SJSA1 (cell line): ENCODE measurements at regions not wholly inside any gene's neighbourhood (a gene's known extent, or its start where the extent isn't known, plus 50 kb on each side); places are given as distances from the start of the nearest gene placed in this dataset.
A peak's percentile ranks its signal among the peaks of the same experiment; 100 is the strongest.
"Not testable (repeated sequence)": the region's sequence is repeated elsewhere in the genome, so short reads cannot be mapped to it uniquely, and the experiment has no call there.

Experiments
- DNase-seq, 2 experiments: peaks; one replicate each; pipeline ENCODE4 v3.0.0-alpha.2; 2015 to 2020; ENCODE audit warnings: low spot score in 2 of 2, low read depth in 1 of 2
- H3K27ac ChIP-seq: fragments of 250-450 bp; sonication (Bioruptor Pico); 2 replicates; pipeline ENCODE4 v1.5.1; 2020; ENCODE audit warnings: mild to moderate bottlenecking, moderate library complexity
- H3K27me3 ChIP-seq: fragments of 250-450 bp; sonication (Bioruptor Pico); replicated peaks from 2 replicates; pipeline ENCODE4 v1.5.1; 2020; ENCODE audit warnings: mild to moderate bottlenecking, moderate library complexity
- H3K36me3 ChIP-seq: fragments of 250-450 bp; sonication (Bioruptor Pico); 2 replicates; pipeline ENCODE4 v1.5.1; 2020; ENCODE audit warnings: mild to moderate bottlenecking
- H3K4me1 ChIP-seq: fragments of 250-450 bp; sonication (Bioruptor Pico); replicated peaks from 2 replicates; pipeline ENCODE4 v1.6.1; 2021; ENCODE audit warnings: mild to moderate bottlenecking
- H3K4me3 ChIP-seq: fragments of 250-450 bp; sonication (Bioruptor Pico); 2 replicates; pipeline ENCODE4 v1.5.1; 2020; ENCODE audit warnings: mild to moderate bottlenecking
- H3K9me3 ChIP-seq: fragments of 250-450 bp; sonication (Bioruptor Pico); replicated peaks from 2 replicates; pipeline ENCODE4 v1.5.1; 2020; ENCODE audit warnings: mild to moderate bottlenecking

- Histone ChIP-seq H3K9me3 (no peaks in the 10 kb centered on the region), H3K4me3 (no peak overlapping the region), H3K27me3 (no peaks in the 10 kb centered on the region), H3K27ac (peak overlapping the region; percentile 43), H3K36me3 (no peaks in the 10 kb centered on the region), H3K4me1 (peaks cover 31% of the 10 kb centered on the region)
- DNase-seq: peak in 1 of 2 experiments; percentile 45
Observed at GRCh38 chr2:150076281-150076680, 411.2 kb downstream of the RND3 start.

GRCh38 chr2:150075831-150076230 is 411.6 kb downstream of the RND3 start:
- Histone ChIP-seq H3K27me3 (no peaks in the 10 kb centered on the region), H3K9me3 (no peaks in the 10 kb centered on the region), H3K4me3 (no peak overlapping the region), H3K27ac (peak overlapping the region; percentile 43), H3K4me1 (peaks cover 31% of the 10 kb centered on the region), H3K36me3 (no peaks in the 10 kb centered on the region)
- no peak for DNase-seq

GRCh38 chr2:150066490-150066889 is 421.0 kb downstream of the RND3 start:
- Histone ChIP-seq H3K27ac (no peak overlapping the region), H3K9me3 (no peaks in the 10 kb centered on the region), H3K4me3 (no peak overlapping the region), H3K4me1 (peaks cover 14% of the 10 kb centered on the region), H3K36me3 (no peaks in the 10 kb centered on the region), H3K27me3 (no peaks in the 10 kb centered on the region)
- no peak for DNase-seq

- no peak overlapping the region for H3K4me3 ChIP-seq
- no peaks in the 10 kb centered on the region for H3K27me3 ChIP-seq
- no peaks in the 10 kb centered on the region for H3K36me3 ChIP-seq
- H3K27ac ChIP-seq: peak overlapping the region; percentile 33; the same call in 1 of the 2 replicates
- H3K9me3 ChIP-seq: no peaks in the 10 kb centered on the region
- H3K4me1 ChIP-seq: peaks cover 14% of the 10 kb centered on the region
- DNase-seq: no peak
Observed at GRCh38 chr2:150063931-150064548, 423.4 kb downstream of the RND3 start.

- no peaks in the 10 kb centered on the region for H3K9me3 ChIP-seq
- no peaks in the 10 kb centered on the region for H3K36me3 ChIP-seq
- H3K27ac ChIP-seq: peak overlapping the region; percentile 33; the same call in 1 of the 2 replicates
- H3K4me1 ChIP-seq: peaks cover 14% of the 10 kb centered on the region
- DNase-seq: peak in 1 of 2 experiments; percentile 60
- no peak overlapping the region for H3K4me3 ChIP-seq
- no peaks in the 10 kb centered on the region for H3K27me3 ChIP-seq
Observed at GRCh38 chr2:150063432-150063889, 424.0 kb downstream of the RND3 start.

GRCh38 chr2:150062416-150062815 is 425.1 kb downstream of the RND3 start:
- no peaks in the 10 kb centered on the region for H3K27me3 ChIP-seq
- peak in 1 of 2 experiments; percentile 14 for DNase-seq
- no peaks in the 10 kb centered on the region for H3K9me3 ChIP-seq
- H3K36me3 ChIP-seq: no peaks in the 10 kb centered on the region
- no peak overlapping the region for H3K4me3 ChIP-seq
- H3K27ac ChIP-seq: no peak overlapping the region
- peaks cover 14% of the 10 kb centered on the region for H3K4me1 ChIP-seq

GRCh38 chr2:150060341-150060740 is 427.1 kb downstream of the RND3 start:
- Histone ChIP-seq H3K27ac (no peak overlapping the region), H3K27me3 (no peaks in the 10 kb centered on the region), H3K4me3 (no peak overlapping the region), H3K36me3 (no peaks in the 10 kb centered on the region), H3K9me3 (no peaks in the 10 kb centered on the region), H3K4me1 (peaks cover 14% of the 10 kb centered on the region)
- DNase-seq: no peak

GRCh38 chr2:150059676-150060075 is 427.8 kb downstream of the RND3 start:
- not testable (repeated sequence) for H3K36me3 ChIP-seq, H3K4me3 ChIP-seq, H3K9me3 ChIP-seq, H3K27ac ChIP-seq, DNase-seq, H3K27me3 ChIP-seq
- peaks cover 14% of the 10 kb centered on the region for H3K4me1 ChIP-seq

GRCh38 chr2:150052457-150052856 is 435.0 kb downstream of the RND3 start:
- Histone ChIP-seq H3K9me3 (no peaks in the 10 kb centered on the region), H3K27me3 (no peaks in the 10 kb centered on the region), H3K4me3 (no peak overlapping the region), H3K4me1 (no peaks in the 10 kb centered on the region), H3K27ac (no peak overlapping the region), H3K36me3 (no peaks in the 10 kb centered on the region)
- no peak for DNase-seq

GRCh38 chr2:150051004-150051403 is 436.5 kb downstream of the RND3 start:
- DNase-seq: no peak

GRCh38 chr2:150050036-150050435 is 437.4 kb downstream of the RND3 start:
- no peak for DNase-seq
- H3K27me3 ChIP-seq: no peaks in the 10 kb centered on the region
- H3K4me3 ChIP-seq: no peak overlapping the region
- no peaks in the 10 kb centered on the region for H3K9me3 ChIP-seq
- H3K36me3 ChIP-seq: no peaks in the 10 kb centered on the region
- peaks cover 16% of the 10 kb centered on the region for H3K4me1 ChIP-seq
- no peak overlapping the region for H3K27ac ChIP-seq

More at GRCh38 chr2:150051004-150051403, 436.5 kb downstream of the RND3 start:
- H3K9me3 ChIP-seq: no peaks in the 10 kb centered on the region
- peaks cover 10% of the 10 kb centered on the region for H3K4me1 ChIP-seq
- no peaks in the 10 kb centered on the region for H3K36me3 ChIP-seq
- H3K27me3 ChIP-seq: no peaks in the 10 kb centered on the region
- no peak overlapping the region for H3K27ac ChIP-seq
- no peak overlapping the region for H3K4me3 ChIP-seq

GRCh38 chr2:150047620-150048222 is 439.7 kb downstream of the RND3 start:
- DNase-seq: no peak
- Histone ChIP-seq H3K9me3 (no peaks in the 10 kb centered on the region), H3K4me3 (no peak overlapping the region)

GRCh38 chr2:150046810-150047209 is 440.7 kb downstream of the RND3 start:
- DNase-seq: no peak
- no peaks in the 10 kb centered on the region for H3K9me3 ChIP-seq

More at GRCh38 chr2:150047620-150048222, 439.7 kb downstream of the RND3 start:
- no peaks in the 10 kb centered on the region for H3K36me3 ChIP-seq
- peaks cover 16% of the 10 kb centered on the region for H3K4me1 ChIP-seq
- H3K27ac ChIP-seq: no peak overlapping the region
- H3K27me3 ChIP-seq: no peaks in the 10 kb centered on the region

GRCh38 chr2:150046211-150046610 is 441.3 kb downstream of the RND3 start:
- Histone ChIP-seq H3K27ac (peak overlapping the region; percentile 77), H3K27me3 (no peaks in the 10 kb centered on the region), H3K4me1 (peaks cover 16% of the 10 kb centered on the region), H3K36me3 (no peaks in the 10 kb centered on the region), H3K9me3 (no peaks in the 10 kb centered on the region), H3K4me3 (peak overlapping the region; percentile 21)
- peak; percentile 47 to 66 for DNase-seq

More at GRCh38 chr2:150046810-150047209, 440.7 kb downstream of the RND3 start:
- H3K4me3 ChIP-seq: peak overlapping the region; percentile 21
- H3K4me1 ChIP-seq: peaks cover 16% of the 10 kb centered on the region
- no peaks in the 10 kb centered on the region for H3K36me3 ChIP-seq
- H3K27ac ChIP-seq: peak overlapping the region; percentile 77
- H3K27me3 ChIP-seq: no peaks in the 10 kb centered on the region
